ENCODE measurements at regions not wholly inside any gene's neighbourhood (a gene's known extent, or its start where the extent isn't known, plus 50 kb on each side); places are given as distances from the start of the nearest gene placed in this dataset.

GRCh38 chr14:87503711-87504110 lies 489.3 kb downstream of the GALC start:
- ATAC-seq = no peak
- Mint-ChIP-seq H3K4me3 (no peak overlapping the region), H3K36me3 (no peaks in the 10 kb centered on the region)

GRCh38 chr14:87497301-87497700 lies 495.7 kb downstream of the GALC start:
- H3K36me3 Mint-ChIP-seq = no peaks in the 10 kb centered on the region
- H3K9me3 Mint-ChIP-seq = peaks cover 5% of the 10 kb centered on the region
- ATAC-seq = no peak
- no peaks in the 10 kb centered on the region for H3K4me1 Mint-ChIP-seq
- no peaks in the 10 kb centered on the region for H3K27me3 Mint-ChIP-seq
- no peak overlapping the region for H3K4me3 Mint-ChIP-seq
- no peak overlapping the region for H3K27ac Mint-ChIP-seq

More at GRCh38 chr14:87503711-87504110, 489.3 kb downstream of the GALC start:
- peaks cover 2% of the 10 kb centered on the region for H3K9me3 Mint-ChIP-seq
- no peaks in the 10 kb centered on the region for H3K4me1 Mint-ChIP-seq
- H3K27me3 Mint-ChIP-seq = no peaks in the 10 kb centered on the region
- no peak overlapping the region for H3K27ac Mint-ChIP-seq

GRCh38 chr14:87494010-87494409 lies 499.0 kb downstream of the GALC start:
- Mint-ChIP-seq H3K4me1 (no peaks in the 10 kb centered on the region), H3K27ac (no peak overlapping the region), H3K27me3 (no peaks in the 10 kb centered on the region), H3K9me3 (peaks cover 5% of the 10 kb centered on the region), H3K4me3 (no peak overlapping the region), H3K36me3 (no peaks in the 10 kb centered on the region)
- no peak for ATAC-seq

- peaks cover 6% of the 10 kb centered on the region for H3K9me3 Mint-ChIP-seq
- H3K27me3 Mint-ChIP-seq = no peaks in the 10 kb centered on the region
- no peak overlapping the region for H3K4me3 Mint-ChIP-seq
- H3K4me1 Mint-ChIP-seq = no peaks in the 10 kb centered on the region
- no peak overlapping the region for H3K27ac Mint-ChIP-seq
- H3K36me3 Mint-ChIP-seq = no peaks in the 10 kb centered on the region
- no peak for ATAC-seq
Observed at GRCh38 chr14:87492561-87492960, 500.4 kb downstream of the GALC start.

- H3K36me3 Mint-ChIP-seq = no peaks in the 10 kb centered on the region
- no peaks in the 10 kb centered on the region for H3K27me3 Mint-ChIP-seq
- no peaks in the 10 kb centered on the region for H3K4me1 Mint-ChIP-seq
- H3K27ac Mint-ChIP-seq = no peak overlapping the region
- peaks cover 7% of the 10 kb centered on the region for H3K9me3 Mint-ChIP-seq
- ATAC-seq = no peak
- no peak overlapping the region for H3K4me3 Mint-ChIP-seq
Observed at GRCh38 chr14:87491816-87492215, 501.2 kb downstream of the GALC start.

GRCh38 chr14:87489196-87489819 lies 503.7 kb downstream of the GALC start:
- H3K27me3 Mint-ChIP-seq = no peaks in the 10 kb centered on the region
- H3K9me3 Mint-ChIP-seq = peaks cover 6% of the 10 kb centered on the region
- ATAC-seq = no peak
- H3K4me3 Mint-ChIP-seq = no peak overlapping the region
- H3K27ac Mint-ChIP-seq = no peak overlapping the region
- no peaks in the 10 kb centered on the region for H3K4me1 Mint-ChIP-seq
- H3K36me3 Mint-ChIP-seq = no peaks in the 10 kb centered on the region

GRCh38 chr14:87483271-87484260 lies 509.4 kb downstream of the GALC start:
- Mint-ChIP-seq H3K36me3 (no peaks in the 10 kb centered on the region), H3K27ac (no peak overlapping the region), H3K9me3 (peaks cover 18% of the 10 kb centered on the region), H3K4me1 (no peaks in the 10 kb centered on the region), H3K27me3 (no peaks in the 10 kb centered on the region), H3K4me3 (no peak overlapping the region)
- ATAC-seq = no peak

GRCh38 chr14:87468531-87468930 lies 524.5 kb downstream of the GALC start:
- Mint-ChIP-seq H3K27me3 (no peaks in the 10 kb centered on the region), H3K27ac (no peak overlapping the region), H3K4me1 (no peaks in the 10 kb centered on the region), H3K4me3 (no peak overlapping the region), H3K36me3 (no peaks in the 10 kb centered on the region), H3K9me3 (peaks cover 3% of the 10 kb centered on the region)
- no peak for ATAC-seq

GRCh38 chr14:87467578-87467977 lies 525.4 kb downstream of the GALC start:
- Mint-ChIP-seq H3K36me3 (no peaks in the 10 kb centered on the region), H3K4me1 (no peaks in the 10 kb centered on the region)

GRCh38 chr14:87465770-87466169 lies 527.2 kb downstream of the GALC start:
- ATAC-seq = no peak
- Mint-ChIP-seq H3K4me3 (no peak overlapping the region), H3K27me3 (no peaks in the 10 kb centered on the region), H3K27ac (no peak overlapping the region), H3K36me3 (no peaks in the 10 kb centered on the region), H3K4me1 (no peaks in the 10 kb centered on the region), H3K9me3 (peaks cover 3% of the 10 kb centered on the region)

More at GRCh38 chr14:87467578-87467977, 525.4 kb downstream of the GALC start:
- H3K27me3 Mint-ChIP-seq = no peaks in the 10 kb centered on the region
- H3K4me3 Mint-ChIP-seq = no peak overlapping the region
- H3K9me3 Mint-ChIP-seq = peaks cover 3% of the 10 kb centered on the region
- no peak overlapping the region for H3K27ac Mint-ChIP-seq
- no peak for ATAC-seq

GRCh38 chr14:87461704-87462103 lies 531.3 kb downstream of the GALC start:
- no peaks in the 10 kb centered on the region for H3K27me3 Mint-ChIP-seq
- H3K9me3 Mint-ChIP-seq = peaks cover 8% of the 10 kb centered on the region
- H3K4me3 Mint-ChIP-seq = no peak overlapping the region
- no peaks in the 10 kb centered on the region for H3K4me1 Mint-ChIP-seq
- H3K36me3 Mint-ChIP-seq = no peaks in the 10 kb centered on the region
- no peak for ATAC-seq
- no peak overlapping the region for H3K27ac Mint-ChIP-seq

- Mint-ChIP-seq H3K27me3 (no peaks in the 10 kb centered on the region), H3K4me1 (no peaks in the 10 kb centered on the region), H3K36me3 (no peaks in the 10 kb centered on the region), H3K27ac (no peak overlapping the region), H3K9me3 (peaks cover 9% of the 10 kb centered on the region), H3K4me3 (no peak overlapping the region)
- no peak for ATAC-seq
Observed at GRCh38 chr14:87457720-87458119, 535.3 kb downstream of the GALC start.

GRCh38 chr14:87450193-87450592 lies 542.8 kb downstream of the GALC start:
- Mint-ChIP-seq H3K36me3 (no peaks in the 10 kb centered on the region), H3K27ac (no peak overlapping the region), H3K9me3 (peaks cover 2% of the 10 kb centered on the region), H3K27me3 (no peaks in the 10 kb centered on the region), H3K4me1 (no peaks in the 10 kb centered on the region), H3K4me3 (no peak overlapping the region)
- no peak for ATAC-seq

GRCh38 chr14:87449016-87449415 lies 544.0 kb downstream of the GALC start:
- Mint-ChIP-seq H3K27ac (no peak overlapping the region), H3K36me3 (no peaks in the 10 kb centered on the region), H3K4me1 (no peaks in the 10 kb centered on the region), H3K27me3 (no peaks in the 10 kb centered on the region), H3K4me3 (no peak overlapping the region), H3K9me3 (no peaks in the 10 kb centered on the region)
- no peak for ATAC-seq

GRCh38 chr14:87443787-87444186 lies 549.2 kb downstream of the GALC start:
- no peak for ATAC-seq
- H3K4me1 Mint-ChIP-seq = no peaks in the 10 kb centered on the region
- H3K36me3 Mint-ChIP-seq = no peaks in the 10 kb centered on the region
- H3K27me3 Mint-ChIP-seq = no peaks in the 10 kb centered on the region
- no peak overlapping the region for H3K4me3 Mint-ChIP-seq
- no peak overlapping the region for H3K27ac Mint-ChIP-seq
- peaks cover 8% of the 10 kb centered on the region for H3K9me3 Mint-ChIP-seq

GRCh38 chr14:87443039-87443438 lies 549.9 kb downstream of the GALC start:
- no peaks in the 10 kb centered on the region for H3K4me1 Mint-ChIP-seq
- no peaks in the 10 kb centered on the region for H3K36me3 Mint-ChIP-seq
- H3K27ac Mint-ChIP-seq = no peak overlapping the region
- H3K27me3 Mint-ChIP-seq = no peaks in the 10 kb centered on the region
- H3K4me3 Mint-ChIP-seq = no peak overlapping the region
- ATAC-seq = no peak
- H3K9me3 Mint-ChIP-seq = peaks cover 8% of the 10 kb centered on the region

Data from stimulated activated memory B cell treated with anti-CD40 and anti-IgM and Interleukin-4, amounts not matched to agents 10 μg/mL and 1 μg/mL and 100 μg/mL, for 72 hours (primary cell).